GM19025 (cell line): ENCODE measurements at regions not wholly inside any gene's neighbourhood (a gene's known extent, or its start where the extent isn't known, plus 50 kb on each side); places are given as distances from the start of the nearest gene placed in this dataset.
"Not testable (repeated sequence)": the region's sequence is repeated elsewhere in the genome, so short reads cannot be mapped to it uniquely, and the experiment has no call there.

Experiments
- ATAC-seq: cut with Tn5 transposase; IDR thresholded peaks from one replicate; pipeline ENCODE4 v1.9.1; 2021; ENCODE audit warnings: mild to moderate bottlenecking, low read depth, moderate library complexity; ENCODE audit not compliant: unreplicated experiment

DNA sequence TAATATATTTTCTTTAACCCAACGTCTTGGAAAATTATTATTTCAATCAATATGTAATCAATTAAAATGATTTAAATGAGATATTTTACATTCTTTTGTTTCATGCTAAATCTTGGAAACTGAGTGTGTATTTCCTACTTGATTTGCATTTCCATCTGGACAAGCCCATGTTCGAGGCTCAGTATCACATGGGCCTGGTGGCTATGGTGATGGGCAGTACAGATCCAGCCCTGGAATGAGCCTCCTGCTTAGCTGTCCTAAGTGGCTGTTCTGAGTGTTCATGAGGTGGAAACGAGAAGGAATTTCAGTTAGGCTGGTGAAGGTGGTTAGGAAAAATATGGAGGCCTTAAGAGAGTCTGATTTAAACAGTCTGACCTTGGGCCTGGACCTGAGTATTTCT is 73.0 kb upstream of the ATXN1 start:
- ATAC-seq, result no peak

DNA sequence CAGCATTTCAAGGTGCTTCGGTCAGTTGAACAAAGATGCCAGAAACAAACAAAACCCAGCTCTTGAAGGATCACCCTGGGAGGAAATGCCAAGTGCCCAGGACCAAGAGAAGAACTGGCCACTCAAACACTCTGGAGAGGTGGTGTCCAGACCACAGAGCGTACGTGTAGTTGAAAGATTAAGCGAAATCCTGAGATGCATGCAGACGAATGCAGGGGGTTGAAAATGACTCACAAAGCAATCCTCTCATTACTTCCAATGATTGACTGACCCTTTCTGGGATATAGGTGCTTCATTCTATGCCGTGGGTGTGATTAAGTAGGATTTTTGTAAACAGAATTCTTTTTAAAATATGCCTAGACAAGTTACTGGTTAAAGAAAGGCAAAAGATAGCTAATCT is 71.5 kb upstream of the ATXN1 start:
- ATAC-seq, result no peak

DNA sequence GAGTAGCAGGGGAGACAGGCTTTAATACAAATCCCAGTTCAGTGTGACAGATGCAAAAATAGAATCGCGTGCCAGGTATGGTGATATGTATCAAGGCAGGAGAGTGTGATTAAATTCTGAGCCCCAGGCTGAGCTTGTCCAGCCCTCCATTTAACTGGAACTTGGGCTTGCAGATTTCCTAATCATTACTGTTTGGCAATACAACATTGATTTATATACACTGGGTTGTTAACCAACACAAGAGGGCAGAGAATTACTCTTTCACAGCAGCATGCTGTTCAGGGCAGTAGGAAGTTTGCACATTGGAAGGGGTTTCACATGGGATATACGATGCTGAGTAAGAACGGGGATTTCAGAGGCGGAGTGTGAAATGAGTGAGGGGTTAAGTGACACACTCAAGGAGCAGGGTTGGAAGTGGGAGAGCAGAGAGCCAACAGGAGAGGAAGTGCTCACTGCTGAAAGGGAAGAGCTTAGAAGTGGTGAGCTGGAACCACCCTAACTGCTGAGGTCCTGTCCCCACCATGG is 70.8 kb upstream of the ATXN1 start:
- ATAC-seq, result no peak

DNA sequence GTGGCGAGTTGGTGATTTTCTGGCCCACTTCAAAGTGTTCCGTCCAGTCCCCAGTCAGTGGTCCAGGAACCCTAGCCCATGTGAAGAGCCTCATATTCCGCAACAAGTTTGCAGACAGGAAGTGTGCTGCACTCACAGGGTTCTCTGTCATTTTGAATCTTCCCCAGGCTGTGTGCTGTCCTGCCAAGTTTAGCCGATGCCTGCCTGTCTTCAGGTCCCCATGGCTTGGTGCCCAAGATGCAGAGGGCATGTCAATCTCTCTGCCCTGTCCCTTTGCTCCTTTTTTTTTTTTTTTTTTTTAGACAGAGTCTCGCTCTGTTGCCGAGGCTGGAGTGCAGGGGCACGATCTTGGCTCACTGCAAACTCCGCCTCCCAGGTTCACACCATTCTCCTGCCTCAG is 69.9 kb upstream of the ATXN1 start:
- ATAC-seq, result no peak

DNA sequence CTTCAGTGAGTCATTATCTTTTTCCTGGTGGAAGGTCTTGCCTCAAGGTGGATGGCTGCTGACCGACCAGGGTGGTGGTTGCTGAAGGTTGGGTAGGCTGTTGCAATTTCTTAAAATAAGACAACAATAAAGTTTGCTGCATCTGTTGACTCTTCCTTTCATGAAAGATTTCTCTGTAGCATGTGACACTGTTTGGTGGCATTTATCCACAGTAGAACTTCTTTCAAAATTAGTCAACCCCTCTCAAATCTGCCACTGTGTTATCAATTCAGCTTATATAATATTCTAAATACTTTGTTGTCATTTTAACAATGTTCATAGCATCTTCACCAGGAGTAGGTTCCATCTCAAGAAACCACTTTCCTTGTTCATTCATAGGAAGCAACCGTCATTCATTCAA is 66.8 kb upstream of the ATXN1 start:
- no peak for ATAC-seq

DNA sequence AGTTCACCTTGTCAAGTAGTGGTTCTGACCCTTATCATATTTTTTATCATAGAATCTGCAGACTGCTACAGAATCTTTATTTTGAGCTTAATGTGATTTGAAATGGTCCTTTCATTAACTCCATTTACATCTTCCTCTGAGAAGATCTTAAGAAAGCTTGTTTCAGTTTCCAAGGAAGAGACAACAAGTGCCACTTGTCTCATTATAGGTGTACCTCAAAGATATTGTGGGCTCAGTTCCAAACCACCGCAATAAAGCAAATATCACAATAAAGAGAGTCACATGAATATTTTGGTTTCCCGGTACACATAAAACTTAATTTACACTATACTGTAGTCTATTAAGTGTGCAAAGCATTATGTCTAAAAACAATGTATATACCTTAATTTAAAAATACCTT is 66.4 kb upstream of the ATXN1 start:
- ATAC-seq, result no peak

DNA sequence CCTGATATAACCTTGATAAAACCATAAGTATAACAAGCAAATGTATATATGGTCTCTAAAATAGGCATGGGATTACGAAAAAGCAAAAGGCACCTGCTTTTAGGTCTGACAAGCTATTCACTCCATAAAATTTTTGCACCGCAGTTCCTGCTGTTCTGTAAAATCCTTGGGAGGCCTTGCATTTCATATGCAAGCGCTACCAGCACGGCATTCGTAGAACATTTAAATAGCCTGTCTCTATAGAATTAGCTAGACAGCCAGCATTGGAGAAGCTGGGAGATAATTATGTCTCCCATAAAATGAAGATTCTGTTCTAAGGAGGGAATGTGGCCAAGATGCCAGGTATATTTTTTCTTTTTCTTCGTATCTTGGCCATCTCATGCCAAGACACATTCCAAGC is 64.5 kb upstream of the ATXN1 start:
- ATAC-seq, result no peak

DNA sequence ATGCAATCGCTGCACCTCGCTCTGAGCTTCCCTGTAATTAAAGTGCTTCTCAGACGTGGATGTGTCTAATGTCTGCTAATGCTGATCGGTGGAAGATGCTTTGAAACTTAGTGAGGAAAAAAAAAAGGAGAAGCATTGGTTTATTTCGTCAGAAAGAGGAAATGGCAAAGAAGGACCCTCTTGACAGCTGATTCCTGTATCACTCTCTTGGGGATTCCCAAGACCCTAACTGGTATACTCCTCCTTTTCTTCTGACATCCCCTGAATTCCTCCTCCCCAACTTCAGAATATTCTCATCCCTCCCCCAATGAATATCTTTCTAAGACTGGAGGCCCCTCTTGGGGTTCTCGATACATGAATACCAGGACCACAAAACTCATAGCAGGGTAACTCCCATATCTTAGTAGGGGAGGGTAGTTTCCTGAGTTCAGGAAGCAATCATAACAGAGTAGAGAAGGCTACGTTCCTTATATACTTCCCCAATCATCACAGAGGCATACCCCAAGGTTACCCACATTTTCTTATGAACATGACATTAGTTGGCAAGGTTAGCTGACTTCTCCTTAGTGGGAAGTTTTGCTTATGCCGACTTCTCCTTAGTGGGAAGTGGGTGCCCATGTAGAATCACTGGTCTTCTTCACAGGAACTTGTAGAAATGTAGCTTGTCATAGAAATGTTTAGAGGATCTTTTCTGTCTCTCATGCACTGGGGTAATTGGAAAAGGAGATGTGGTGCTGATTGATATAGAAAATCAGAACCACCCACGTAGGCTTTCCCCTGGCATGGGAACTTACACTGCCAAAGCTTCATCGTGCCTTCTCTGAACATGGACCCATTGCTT is 63.8 kb upstream of the ATXN1 start:
- ATAC-seq, result no peak

DNA sequence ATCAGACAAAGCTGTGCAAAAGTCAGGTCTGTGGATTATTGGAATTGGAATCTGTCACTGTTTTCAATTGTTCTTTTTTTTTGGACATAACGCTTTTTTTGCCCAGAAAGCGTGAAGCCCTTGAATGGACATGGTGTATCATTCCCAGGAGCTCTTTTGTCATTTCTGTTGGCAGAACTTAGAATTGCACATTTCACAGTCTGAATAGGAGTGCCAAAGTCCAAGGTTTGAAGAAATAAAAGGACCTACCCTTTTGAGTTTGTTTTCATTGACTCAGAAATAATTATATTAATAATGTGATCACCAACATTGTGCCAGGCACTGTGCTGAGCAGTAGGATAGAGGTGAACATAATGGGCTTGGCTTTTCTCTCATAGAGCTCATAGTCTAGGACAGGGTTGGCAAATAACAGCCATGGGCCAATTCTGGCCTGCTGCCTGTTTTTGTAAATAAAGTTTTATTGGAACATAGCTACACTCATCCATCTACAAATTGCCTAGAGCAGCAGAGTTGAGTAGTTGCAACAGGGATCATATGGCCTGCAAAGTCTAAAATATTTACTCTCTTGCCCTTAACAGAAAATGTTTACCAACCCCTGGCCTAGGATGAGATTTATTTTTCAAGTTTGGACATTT is 62.6 kb upstream of the ATXN1 start:
- ATAC-seq, result no peak

DNA sequence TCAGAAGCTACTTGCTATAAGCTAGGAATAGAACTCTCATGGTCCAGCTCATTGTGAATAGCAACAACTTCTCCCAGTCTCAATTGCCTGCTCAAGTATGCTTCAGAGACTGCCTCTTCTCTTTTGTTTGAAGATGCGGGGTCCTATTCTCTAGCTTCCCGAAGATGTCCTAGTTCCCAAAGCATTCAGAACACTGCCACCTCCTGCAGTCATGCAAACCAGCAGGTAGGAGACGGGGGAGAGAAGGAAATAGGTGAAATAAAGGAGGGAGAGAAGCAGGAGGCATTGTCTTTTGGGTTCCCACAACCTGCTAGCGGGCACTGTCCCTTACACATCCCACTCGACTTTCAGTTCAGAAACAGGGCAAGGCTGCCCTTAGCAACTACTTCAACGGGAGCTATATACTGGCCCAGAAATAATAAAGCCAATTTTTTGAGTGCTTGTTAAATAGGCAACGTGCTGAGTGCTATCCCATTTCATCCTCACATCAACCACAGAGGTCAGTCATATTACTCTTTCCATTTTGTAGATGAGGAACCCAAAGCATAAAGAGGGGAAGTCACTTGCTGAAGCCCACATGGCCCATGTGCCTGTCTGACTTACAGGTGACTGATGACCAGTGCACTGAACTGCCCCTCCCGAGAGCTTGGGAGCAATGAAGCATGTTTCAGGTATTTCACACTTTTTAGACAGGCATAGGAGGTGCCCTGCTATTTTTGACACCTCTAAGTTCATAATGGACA is 61.9 kb upstream of the ATXN1 start:
- no peak for ATAC-seq

DNA sequence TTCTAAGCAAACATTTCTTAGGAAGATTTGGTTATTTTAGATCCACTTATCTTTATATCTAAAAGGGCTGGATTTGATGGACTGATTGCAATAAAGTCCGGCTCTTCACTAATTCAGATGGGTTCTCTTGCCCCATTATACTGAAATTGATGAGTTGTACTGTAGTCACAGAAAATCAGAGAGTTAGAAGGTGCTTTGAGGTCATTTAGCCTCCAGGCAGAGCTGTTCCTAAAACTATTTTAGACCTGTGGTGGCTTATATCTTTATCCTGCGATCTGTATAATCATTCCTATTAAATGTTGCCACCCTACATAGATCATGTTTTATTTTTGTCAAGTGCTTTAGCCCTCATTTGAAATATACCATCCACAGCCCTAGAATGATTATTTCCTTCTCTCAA is 61.3 kb upstream of the ATXN1 start:
- ATAC-seq, result no peak

DNA sequence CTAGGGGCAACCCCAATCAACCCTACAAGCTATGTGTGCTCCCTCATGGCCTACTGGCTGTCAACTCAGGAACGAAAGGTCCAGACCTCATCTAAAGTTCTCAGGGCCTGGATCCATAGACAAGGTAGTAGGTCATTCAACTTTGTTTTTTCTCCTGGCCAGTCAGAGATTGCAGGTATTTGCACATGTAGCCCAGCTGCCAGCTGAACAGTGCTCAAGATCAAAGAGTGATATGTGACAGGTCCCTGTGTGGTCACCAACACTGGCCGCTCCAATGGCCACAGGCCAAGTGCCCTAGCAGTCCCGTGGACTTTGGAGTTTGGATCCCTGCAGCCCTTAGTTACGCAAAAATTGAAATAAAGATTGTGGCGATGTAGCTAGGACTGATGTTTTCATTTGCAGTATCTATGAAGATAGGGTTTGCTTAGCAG is 60.6 kb upstream of the ATXN1 start:
- ATAC-seq, result no peak

DNA sequence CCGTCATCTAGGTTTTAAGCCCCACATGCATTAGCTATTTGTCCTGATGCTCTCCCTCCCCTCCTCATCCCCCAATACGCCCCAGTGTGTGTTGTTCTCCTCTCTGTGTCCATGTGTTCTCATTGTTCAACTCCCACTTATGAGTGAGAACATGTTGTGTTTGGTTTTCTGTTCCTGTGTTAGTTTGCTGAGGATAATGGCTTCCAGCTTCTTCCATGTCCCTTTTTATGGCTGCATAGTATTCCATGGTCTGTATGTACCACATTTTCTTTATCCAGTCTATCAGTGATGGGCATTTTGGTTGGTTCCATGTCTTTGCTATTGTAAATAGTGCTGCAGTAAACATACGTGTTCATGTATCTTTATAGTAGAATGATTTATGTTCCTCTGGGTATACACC is 59.0 kb upstream of the ATXN1 start:
- ATAC-seq, result not testable (repeated sequence)

DNA sequence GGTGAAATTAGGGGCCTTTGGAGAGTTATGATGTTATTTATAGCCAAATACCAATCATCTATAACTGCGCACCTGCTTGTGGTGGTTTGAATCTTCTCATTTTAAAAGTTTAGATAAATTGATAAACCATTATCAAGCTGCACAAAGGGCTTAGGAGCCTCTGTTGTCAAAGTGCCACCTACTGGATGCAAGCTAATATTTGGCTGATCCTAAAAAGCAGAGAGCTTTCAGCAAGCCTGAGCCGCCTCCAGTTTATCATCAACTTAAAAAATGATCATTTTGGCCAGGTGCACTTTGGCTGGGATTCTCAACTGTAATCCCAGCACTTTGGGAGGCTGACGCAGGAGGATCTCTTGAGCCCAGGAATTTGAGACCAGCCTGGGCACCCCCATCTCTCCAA is 58.5 kb upstream of the ATXN1 start:
- ATAC-seq, result no peak

DNA sequence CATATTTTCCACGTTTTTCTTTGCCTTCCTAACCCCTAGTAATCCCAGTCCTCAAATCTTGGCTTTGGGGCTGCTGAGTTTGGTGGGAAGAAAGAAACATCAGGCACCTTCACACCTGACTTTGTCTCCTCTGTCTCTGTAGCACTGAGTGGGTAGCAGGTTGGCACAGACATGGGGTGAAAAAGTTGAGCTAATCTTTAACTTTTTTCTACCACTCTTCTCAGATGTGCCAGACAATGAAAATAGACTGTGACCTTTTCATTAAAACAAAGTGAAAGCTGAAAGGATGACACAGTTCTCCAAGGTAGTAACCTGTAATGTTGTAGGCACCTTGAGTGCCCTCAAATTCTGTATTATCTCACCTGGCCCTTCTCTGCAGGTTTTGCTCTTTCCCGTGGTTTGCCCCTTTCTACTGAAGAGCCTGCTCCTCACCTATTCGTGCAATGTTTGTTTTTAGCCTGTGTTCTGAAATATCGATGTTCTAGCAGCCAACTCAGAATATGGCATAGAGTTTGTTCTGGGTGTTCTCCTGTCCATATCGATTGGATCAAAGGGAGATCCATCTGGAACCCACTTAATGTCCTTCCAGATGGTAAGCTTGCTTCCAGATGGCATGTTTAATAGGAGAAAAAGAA is 57.8 kb upstream of the ATXN1 start:
- ATAC-seq, result no peak

DNA sequence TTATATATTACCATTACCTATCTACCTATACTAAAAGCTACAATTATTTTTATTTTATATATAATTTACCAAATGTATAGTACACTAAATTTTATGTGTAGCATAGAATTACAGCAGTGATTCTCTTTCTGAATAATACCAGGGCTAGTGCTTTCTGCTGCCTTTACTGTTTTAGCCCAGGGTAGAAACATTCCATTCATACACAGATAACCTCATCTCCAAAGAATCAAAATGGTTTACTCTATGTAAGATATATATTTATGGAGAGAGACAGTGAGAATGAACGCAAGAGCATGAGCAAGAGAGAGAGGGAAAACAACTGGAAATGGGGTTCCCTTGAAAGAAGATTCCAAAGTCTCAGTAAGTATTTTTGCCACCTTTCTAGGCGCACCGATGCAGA is 56.3 kb upstream of the ATXN1 start:
- ATAC-seq, result no peak

DNA sequence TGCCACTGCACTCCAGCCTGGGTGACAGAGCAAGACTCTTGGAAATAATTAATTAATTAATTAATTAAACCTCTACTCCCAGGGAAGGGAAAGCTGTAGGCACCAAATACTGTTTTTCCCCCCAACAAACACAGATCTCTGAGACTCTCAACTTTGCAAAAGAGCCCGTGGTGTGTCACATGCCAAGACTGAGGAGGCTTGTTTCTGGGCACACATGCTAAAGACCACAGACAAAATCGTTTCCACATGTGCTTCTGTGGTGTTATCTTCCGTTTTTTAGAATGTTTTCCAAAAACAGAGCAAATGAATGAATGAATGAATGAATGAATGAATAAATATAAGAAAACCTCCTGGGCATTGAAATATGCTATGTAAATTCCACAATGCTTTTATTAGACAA is 55.6 kb upstream of the ATXN1 start:
- no peak for ATAC-seq

DNA sequence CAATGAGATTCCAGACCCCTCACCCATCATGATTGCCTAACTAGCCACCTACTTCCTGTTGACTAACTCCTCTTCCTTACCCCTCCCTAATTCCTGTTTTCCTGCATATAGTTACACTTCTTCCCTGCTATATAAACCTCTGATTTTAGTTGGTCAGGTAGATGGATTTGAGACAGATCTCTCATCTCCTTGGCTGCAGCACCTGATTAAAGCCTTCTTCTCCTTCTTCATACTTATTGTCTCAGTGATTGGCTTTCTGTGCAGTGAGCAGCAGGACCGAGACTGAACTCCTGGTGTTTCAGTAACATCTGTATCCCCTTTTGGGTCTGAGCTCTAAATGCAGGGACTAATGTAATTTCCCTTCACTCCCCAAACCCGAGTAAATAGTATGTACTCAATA is 51.7 kb upstream of the ATXN1 start:
- ATAC-seq, result no peak

DNA sequence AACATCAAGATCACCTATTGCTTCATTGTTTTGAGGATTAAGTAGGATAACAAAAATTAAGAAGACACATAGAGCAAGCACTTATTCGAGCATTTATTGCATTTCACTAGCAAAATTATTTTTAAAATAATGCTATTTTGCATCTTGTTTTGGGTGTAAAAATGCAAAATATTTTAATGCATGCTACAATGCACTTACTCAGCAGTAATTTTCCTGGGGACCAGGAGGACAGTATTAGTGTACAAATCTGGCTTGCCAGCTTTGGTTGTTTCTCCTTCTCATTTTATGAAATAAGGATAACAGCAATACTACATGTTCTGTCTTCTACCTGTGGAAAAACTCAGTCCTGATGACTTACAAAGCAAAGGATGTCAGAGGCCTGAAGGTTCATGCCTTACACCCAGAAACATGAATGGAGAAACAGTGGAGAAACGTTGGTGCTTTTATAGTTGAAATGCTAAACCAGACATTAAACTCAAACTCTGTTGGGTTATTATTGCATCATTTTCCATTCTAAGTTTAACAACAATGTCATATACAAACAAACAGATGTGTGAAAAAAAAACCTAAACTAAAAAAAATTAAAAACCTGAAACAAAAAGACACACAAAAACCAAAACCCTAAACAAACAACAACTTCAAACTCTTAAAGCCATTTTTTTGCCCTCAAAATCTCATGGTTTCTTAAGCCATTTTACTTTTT is 50.2 kb upstream of the ATXN1 start:
- ATAC-seq, result no peak
